Cardiac fibroblast (primary cell): ENCODE measurements at regions not wholly inside any gene's neighbourhood (a gene's known extent, or its start where the extent isn't known, plus 50 kb on each side); places are given as distances from the start of the nearest gene placed in this dataset.

Experiments
- DNase-seq, 2 donors: peaks; one replicate each; pipeline versions ENCODE4 v3.0.0 to v3.0.0-alpha.2; 2010; ENCODE audit warnings: low read depth in 2 of 2
- H3K4me3 ChIP-seq, 2 donors: replicated peaks in 1 of 2; 1 replicate in 1 of 2; 2 replicates in 1 of 2; pipeline ENCODE4 v1.5.1; 2011; ENCODE audit warnings: low read depth in 2 of 2, low read length in 2 of 2, mild to moderate bottlenecking in 2 of 2, moderate library complexity in 1 of 2
- TF ChIP-seq, protein P1 (sequence below): IDR thresholded peaks from one replicate; pipeline ENCODE4 v1.5.1; 2011; ENCODE audit warnings: low read depth, mild to moderate bottlenecking, low read length, inconsistent platforms

DNA sequence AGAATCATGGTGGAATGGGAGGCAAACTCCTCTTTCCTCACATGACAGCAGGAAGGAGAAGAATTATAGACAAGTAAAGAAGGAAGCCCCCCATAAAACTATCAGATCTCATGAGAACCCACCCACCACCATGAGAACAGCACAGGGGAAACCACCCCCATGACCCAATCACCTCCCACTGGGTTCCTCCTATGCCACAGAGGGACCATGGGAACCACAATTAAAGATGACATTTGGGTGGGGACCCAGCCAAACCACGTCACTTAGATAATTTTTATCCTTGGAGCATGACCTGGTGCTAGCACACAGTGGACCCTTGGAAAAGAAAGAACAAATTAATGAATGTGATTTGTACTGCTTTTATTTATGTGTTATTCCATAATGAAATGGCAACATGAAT is 188.6 kb upstream of the NCKAP5 start:
- H3K4me3 ChIP-seq, result no peak overlapping the region
- no peak for DNase-seq
- TF ChIP-seq, protein P1, sequence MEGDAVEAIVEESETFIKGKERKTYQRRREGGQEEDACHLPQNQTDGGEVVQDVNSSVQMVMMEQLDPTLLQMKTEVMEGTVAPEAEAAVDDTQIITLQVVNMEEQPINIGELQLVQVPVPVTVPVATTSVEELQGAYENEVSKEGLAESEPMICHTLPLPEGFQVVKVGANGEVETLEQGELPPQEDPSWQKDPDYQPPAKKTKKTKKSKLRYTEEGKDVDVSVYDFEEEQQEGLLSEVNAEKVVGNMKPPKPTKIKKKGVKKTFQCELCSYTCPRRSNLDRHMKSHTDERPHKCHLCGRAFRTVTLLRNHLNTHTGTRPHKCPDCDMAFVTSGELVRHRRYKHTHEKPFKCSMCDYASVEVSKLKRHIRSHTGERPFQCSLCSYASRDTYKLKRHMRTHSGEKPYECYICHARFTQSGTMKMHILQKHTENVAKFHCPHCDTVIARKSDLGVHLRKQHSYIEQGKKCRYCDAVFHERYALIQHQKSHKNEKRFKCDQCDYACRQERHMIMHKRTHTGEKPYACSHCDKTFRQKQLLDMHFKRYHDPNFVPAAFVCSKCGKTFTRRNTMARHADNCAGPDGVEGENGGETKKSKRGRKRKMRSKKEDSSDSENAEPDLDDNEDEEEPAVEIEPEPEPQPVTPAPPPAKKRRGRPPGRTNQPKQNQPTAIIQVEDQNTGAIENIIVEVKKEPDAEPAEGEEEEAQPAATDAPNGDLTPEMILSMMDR, result no peak

DNA sequence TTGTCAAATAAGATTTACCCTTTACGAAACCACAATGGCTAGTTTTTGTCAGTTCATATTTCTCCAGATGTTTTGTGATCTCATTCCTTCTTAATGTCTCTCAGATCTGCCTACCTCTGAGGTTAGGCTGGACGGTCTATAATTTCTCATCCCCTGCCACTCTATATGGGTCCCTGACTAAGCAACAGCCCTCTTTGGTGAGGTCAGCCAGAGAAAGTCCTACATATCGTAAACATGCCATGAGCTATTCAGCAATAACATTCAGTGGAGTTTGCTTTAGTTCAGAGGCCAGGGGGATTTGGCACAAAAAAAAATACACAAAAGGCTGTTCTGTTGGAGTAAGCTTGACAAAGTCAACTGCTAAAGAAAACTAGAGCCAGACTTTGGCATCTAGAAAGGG is 192.1 kb upstream of the NCKAP5 start:
- TF ChIP-seq, protein P1, result no peak
- H3K4me3 ChIP-seq, result no peak overlapping the region
- DNase-seq, result no peak

DNA sequence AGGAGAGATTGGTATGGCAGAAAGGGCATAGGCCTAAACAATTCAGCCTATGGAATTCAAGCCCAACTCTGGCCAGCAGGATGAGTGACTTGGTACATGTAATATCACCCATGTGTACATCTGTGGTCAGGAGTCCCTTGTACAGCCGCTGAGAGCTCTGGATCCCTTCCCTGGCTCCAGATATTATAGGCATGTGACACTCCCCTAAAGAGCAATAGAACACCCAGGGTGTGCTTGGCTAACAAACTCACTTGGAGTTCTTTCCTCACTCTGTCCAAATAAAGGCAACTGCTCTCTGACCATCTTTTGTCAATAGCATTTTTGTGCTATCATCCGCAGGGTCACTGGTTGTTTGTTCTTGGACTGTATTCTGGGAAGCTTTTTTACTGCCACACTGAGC is 197.4 kb upstream of the NCKAP5 start:
- DNase-seq, result peak in 1 of 2 donors; percentile 73
- TF ChIP-seq, protein P1, result no peak
- H3K4me3 ChIP-seq, result no peak overlapping the region

DNA sequence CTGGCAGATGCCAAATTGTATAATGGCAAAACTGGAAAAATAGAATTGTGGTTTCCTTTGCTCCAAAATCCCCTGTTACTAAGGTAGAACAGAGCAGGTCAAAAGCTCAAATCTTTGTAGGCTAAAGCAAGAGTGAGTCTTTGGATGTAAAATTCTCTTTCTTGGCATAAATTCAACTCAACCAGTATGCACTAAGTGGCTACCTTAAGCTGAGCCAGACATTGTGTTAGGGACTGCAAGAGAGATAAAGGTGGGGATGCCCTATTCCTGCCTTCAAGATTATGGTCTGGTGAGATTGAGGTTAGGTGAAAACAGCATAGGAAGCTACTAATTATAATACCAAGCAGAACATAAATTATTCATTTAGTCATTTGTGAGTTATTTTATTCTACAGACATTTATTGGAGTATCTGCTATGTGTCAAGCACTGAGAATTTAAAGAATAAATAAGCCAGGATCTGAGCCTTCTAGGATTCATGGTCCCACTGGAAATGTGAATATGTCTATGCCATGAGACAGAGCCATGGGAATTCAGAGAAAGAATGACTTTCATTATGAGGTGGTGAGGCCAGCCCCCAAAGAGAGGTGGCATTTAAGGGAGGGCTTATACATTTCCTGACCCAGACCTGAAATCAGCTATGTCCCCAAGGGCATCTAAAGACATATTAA is 198.0 kb upstream of the NCKAP5 start:
- TF ChIP-seq, protein P1, result no peak
- no peak overlapping the region for H3K4me3 ChIP-seq
- DNase-seq, result no peak

DNA sequence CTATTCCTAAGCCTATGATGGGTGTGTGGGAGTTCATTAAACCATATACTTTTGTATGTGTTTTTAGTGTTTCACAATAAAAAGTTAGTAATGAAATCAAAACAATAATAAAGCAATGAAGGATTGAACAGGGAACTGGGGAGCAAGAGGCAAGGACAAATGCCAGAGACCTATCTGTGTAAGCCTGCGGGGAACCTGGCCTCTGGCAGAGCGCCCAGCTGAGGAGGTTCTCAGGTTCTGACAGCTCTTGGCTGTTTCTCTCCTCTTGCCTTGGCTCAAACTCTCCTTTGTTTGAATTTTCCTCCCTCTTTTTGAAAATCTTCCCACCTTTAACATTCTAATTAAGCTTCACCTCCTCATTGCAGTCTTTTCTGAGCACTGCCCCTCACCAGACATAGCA is 200.0 kb upstream of the NCKAP5 start:
- TF ChIP-seq, protein P1, result no peak
- H3K4me3 ChIP-seq, result no peak overlapping the region
- DNase-seq, result peak in 1 of 2 donors; percentile 39

DNA sequence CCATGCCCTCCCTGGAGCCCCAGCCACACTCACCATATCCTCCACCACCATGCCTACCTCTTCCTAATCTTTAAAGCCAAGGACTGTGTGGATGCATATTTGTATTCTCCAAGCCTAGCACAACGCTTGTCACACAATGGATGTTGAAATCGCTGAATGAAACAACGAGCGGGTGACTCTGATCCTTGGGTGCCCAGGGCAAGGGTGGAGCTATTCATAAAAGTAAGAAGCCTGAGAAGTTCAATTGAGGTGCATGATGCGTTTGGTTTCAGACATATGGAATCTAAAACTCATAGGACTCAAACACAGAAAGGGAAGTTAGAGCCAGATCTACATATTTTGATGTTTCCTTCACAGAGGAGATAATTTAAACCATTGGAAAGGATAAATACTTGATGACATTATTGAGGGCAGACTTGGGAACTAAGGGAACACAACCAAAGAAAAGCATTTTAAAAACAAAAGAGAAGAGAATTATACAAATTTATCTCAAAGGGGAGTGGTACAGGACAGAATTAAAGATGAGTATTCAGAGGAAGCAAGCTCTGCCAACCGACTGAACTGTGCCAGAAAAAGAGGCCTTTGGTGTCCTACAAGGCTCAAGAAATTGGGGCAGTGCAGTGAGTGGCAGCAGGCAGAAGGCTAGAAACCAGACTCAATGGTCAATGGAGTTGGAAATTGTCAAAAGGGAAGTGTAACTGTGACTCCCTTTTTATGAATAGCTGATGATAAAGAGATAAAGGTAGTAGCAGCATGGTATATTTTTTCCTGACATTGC is 200.6 kb upstream of the NCKAP5 start:
- TF ChIP-seq, protein P1, result no peak
- H3K4me3 ChIP-seq, result no peak overlapping the region
- no peak for DNase-seq
